Liver (tissue), 3 donors: ENCODE measurements at regions not wholly inside any gene's neighbourhood (a gene's known extent, or its start where the extent isn't known, plus 50 kb on each side); places are given as distances from the start of the nearest gene placed in this dataset.

Experiments
- EGR1 ChIP-seq, 2 donors: IDR thresholded peaks; 2 replicates each; pipeline ENCODE4 v1.6.1; 2016 to 2018; ENCODE audit warnings: antibody characterized with exemption in 2 of 2, low read depth in 2 of 2
- FOXA1 ChIP-seq: IDR thresholded peaks from 2 replicates; pipeline ENCODE4 v1.6.1; 2016; ENCODE audit warnings: antibody characterized with exemption
- GABPA ChIP-seq, 2 donors: IDR thresholded peaks in 1 of 2; conservative IDR thresholded peaks in 1 of 2; 2 replicates each; pipeline ENCODE4 v1.6.1; 2016; ENCODE audit warnings: antibody characterized with exemption in 2 of 2, mild to moderate bottlenecking in 1 of 2, moderate library complexity in 1 of 2
- HNF4A ChIP-seq, 2 donors: conservative IDR thresholded peaks; 2 replicates each; pipeline ENCODE4 v1.6.1; 2016; ENCODE audit warnings: antibody characterized with exemption in 2 of 2, mild to moderate bottlenecking in 2 of 2
- RAD21 ChIP-seq, 2 donors: IDR thresholded peaks; 2 replicates each; pipeline ENCODE4 v1.6.1; 2016; ENCODE audit warnings: antibody characterized with exemption in 2 of 2, mild to moderate bottlenecking in 2 of 2
- RXRA ChIP-seq, 2 donors: IDR thresholded peaks; 2 replicates each; pipeline ENCODE4 v1.6.1; 2017 to 2018; ENCODE audit warnings: antibody characterized with exemption in 2 of 2, mild to moderate bottlenecking in 1 of 2
- YY1 ChIP-seq: IDR thresholded peaks from 2 replicates; pipeline ENCODE4 v1.6.1; 2016; ENCODE audit warnings: antibody characterized with exemption, mild to moderate bottlenecking
- TF ChIP-seq, protein P1 (sequence below): IDR thresholded peaks from 2 replicates; pipeline ENCODE4 v1.6.1; 2016; ENCODE audit warnings: antibody characterized with exemption, mild to moderate bottlenecking
- TF ChIP-seq, protein P2 (sequence below): fragments of 150-350 bp; IDR thresholded peaks from 2 replicates; pipeline ENCODE4 v1.5.1; 2017; ENCODE audit warnings: improper control_type of control experiment, low read depth, low read length; ENCODE audit not compliant: missing input control
- TF ChIP-seq, protein P3 (sequence below): IDR thresholded peaks from 2 replicates; pipeline ENCODE4 v1.6.1; 2016; ENCODE audit warnings: antibody characterized with exemption
- TF ChIP-seq, protein P4 (sequence below): IDR thresholded peaks from 2 replicates; pipeline ENCODE4 v1.6.1; 2016; ENCODE audit warnings: antibody characterized with exemption
- TF ChIP-seq, protein P5 (sequence below): IDR thresholded peaks from 2 replicates; pipeline ENCODE4 v1.6.1; 2016; ENCODE audit warnings: antibody characterized with exemption
- donor health status: healthy.
- donor health status: healthy.

DNA sequence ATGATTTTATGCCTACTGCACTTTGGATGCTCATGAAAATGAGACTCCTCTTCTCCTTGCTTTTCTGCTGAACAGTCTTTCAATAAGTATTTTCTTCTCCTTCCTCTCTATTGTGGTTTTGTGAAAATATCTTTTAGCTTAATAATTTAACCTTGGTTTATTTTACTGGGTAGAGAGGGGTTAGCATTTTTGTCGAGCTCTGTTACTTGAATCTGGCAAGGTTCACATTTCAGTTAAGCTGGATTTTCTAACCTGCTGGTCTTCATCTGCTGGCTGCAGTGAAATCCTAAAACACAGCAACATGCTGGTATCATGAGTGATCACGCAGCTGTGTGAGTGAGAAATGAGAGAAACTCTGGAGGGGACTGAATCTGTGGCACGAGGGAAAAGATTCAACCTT, 222.7 kb upstream of the NOX3 start:
- TF ChIP-seq, protein P1, sequence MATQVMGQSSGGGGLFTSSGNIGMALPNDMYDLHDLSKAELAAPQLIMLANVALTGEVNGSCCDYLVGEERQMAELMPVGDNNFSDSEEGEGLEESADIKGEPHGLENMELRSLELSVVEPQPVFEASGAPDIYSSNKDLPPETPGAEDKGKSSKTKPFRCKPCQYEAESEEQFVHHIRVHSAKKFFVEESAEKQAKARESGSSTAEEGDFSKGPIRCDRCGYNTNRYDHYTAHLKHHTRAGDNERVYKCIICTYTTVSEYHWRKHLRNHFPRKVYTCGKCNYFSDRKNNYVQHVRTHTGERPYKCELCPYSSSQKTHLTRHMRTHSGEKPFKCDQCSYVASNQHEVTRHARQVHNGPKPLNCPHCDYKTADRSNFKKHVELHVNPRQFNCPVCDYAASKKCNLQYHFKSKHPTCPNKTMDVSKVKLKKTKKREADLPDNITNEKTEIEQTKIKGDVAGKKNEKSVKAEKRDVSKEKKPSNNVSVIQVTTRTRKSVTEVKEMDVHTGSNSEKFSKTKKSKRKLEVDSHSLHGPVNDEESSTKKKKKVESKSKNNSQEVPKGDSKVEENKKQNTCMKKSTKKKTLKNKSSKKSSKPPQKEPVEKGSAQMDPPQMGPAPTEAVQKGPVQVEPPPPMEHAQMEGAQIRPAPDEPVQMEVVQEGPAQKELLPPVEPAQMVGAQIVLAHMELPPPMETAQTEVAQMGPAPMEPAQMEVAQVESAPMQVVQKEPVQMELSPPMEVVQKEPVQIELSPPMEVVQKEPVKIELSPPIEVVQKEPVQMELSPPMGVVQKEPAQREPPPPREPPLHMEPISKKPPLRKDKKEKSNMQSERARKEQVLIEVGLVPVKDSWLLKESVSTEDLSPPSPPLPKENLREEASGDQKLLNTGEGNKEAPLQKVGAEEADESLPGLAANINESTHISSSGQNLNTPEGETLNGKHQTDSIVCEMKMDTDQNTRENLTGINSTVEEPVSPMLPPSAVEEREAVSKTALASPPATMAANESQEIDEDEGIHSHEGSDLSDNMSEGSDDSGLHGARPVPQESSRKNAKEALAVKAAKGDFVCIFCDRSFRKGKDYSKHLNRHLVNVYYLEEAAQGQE, result no peak
- TF ChIP-seq, protein P2, sequence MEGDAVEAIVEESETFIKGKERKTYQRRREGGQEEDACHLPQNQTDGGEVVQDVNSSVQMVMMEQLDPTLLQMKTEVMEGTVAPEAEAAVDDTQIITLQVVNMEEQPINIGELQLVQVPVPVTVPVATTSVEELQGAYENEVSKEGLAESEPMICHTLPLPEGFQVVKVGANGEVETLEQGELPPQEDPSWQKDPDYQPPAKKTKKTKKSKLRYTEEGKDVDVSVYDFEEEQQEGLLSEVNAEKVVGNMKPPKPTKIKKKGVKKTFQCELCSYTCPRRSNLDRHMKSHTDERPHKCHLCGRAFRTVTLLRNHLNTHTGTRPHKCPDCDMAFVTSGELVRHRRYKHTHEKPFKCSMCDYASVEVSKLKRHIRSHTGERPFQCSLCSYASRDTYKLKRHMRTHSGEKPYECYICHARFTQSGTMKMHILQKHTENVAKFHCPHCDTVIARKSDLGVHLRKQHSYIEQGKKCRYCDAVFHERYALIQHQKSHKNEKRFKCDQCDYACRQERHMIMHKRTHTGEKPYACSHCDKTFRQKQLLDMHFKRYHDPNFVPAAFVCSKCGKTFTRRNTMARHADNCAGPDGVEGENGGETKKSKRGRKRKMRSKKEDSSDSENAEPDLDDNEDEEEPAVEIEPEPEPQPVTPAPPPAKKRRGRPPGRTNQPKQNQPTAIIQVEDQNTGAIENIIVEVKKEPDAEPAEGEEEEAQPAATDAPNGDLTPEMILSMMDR, result no peak
- TF ChIP-seq YY1 (no peak), EGR1 (IDR thresholded peaks at IDR 0.05; ENCODE audit: low read depth in 2 of 2) (no peak), RAD21 (IDR thresholded peaks at IDR 0.05) (no peak), FOXA1 (no peak), GABPA (IDR thresholded peaks at IDR 0.05 in 1 of 2, conservative IDR thresholded peaks at IDR 0.05 in 1 of 2) (no peak), RXRA (IDR thresholded peaks at IDR 0.05) (no peak), HNF4A (conservative IDR thresholded peaks at IDR 0.05) (no peak)
- TF ChIP-seq, protein P3, sequence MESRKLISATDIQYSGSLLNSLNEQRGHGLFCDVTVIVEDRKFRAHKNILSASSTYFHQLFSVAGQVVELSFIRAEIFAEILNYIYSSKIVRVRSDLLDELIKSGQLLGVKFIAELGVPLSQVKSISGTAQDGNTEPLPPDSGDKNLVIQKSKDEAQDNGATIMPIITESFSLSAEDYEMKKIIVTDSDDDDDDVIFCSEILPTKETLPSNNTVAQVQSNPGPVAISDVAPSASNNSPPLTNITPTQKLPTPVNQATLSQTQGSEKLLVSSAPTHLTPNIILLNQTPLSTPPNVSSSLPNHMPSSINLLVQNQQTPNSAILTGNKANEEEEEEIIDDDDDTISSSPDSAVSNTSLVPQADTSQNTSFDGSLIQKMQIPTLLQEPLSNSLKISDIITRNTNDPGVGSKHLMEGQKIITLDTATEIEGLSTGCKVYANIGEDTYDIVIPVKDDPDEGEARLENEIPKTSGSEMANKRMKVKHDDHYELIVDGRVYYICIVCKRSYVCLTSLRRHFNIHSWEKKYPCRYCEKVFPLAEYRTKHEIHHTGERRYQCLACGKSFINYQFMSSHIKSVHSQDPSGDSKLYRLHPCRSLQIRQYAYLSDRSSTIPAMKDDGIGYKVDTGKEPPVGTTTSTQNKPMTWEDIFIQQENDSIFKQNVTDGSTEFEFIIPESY, result no peak
- TF ChIP-seq, protein P4, sequence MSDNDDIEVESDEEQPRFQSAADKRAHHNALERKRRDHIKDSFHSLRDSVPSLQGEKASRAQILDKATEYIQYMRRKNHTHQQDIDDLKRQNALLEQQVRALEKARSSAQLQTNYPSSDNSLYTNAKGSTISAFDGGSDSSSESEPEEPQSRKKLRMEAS, result no peak
- TF ChIP-seq, protein P5, sequence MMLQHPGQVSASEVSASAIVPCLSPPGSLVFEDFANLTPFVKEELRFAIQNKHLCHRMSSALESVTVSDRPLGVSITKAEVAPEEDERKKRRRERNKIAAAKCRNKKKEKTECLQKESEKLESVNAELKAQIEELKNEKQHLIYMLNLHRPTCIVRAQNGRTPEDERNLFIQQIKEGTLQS, result no peak
